Psoas muscle (tissue), 7 donors: ENCODE measurements at regions not wholly inside any gene's neighbourhood (a gene's known extent, or its start where the extent isn't known, plus 50 kb on each side); places are given as distances from the start of the nearest gene placed in this dataset.

Source experiments
- ATAC-seq, 4 donors: fragments of 200-7000 bp; cut with Tn5 transposase; one replicate each; pipeline ENCODE4 v1.9.1; 2020; ENCODE audit warnings: moderate library complexity in 3 of 4, mild to moderate bottlenecking in 2 of 4
- DNase-seq, 2 donors: peaks; one replicate each; pipeline ENCODE4 v3.0.0-alpha.2; 2020
- H3K27ac ChIP-seq: fragments of 200-600 bp; one replicate; pipeline ENCODE4 v1.8.0; 2022
- H3K27me3 ChIP-seq, 3 donors: fragments of 200-600 bp in 1 of 3; one replicate each; pipeline versions ENCODE4 v1.6.1 to v1.8.0; 2013 to 2022; ENCODE audit warnings: low read length in 2 of 3, mild to moderate bottlenecking in 2 of 3, moderate library complexity in 1 of 3; ENCODE audit not compliant: insufficient read depth in 3 of 3
- H3K36me3 ChIP-seq, 2 donors: fragments of 200-600 bp in 1 of 2; one replicate each; pipeline versions ENCODE4 v1.6.1 to v1.8.0; 2013 to 2022; ENCODE audit warnings: low read depth in 1 of 2, mild to moderate bottlenecking in 1 of 2, moderate library complexity in 1 of 2; ENCODE audit not compliant: insufficient read depth in 1 of 2
- H3K4me1 ChIP-seq: fragments of 200-600 bp; one replicate; pipeline ENCODE4 v1.8.0; 2022
- H3K4me3 ChIP-seq: fragments of 200-600 bp; one replicate; pipeline ENCODE4 v1.8.0; 2022; ENCODE audit warnings: mild to moderate bottlenecking
- H3K9me3 ChIP-seq: fragments of 200-600 bp; one replicate; pipeline ENCODE4 v1.8.0; 2022
- WGBS, 3 donors: extraction: QIAGEN DNeasy Blood & Tissue Kit; methylation state at CpG; one replicate each; pipeline versions ENCODE4 v1.1.6 to v1.1.7; 2013; 5-methylcytosine and 5-hydroxymethylcytosine counted together
- intact Hi-C, 2 donors: fragments of 100-400 bp; cut with DNase I; formaldehyde crosslinking; loops; one replicate each; pipeline versions ENCODE4 v1.11.0 to v1.14.2; 2022
- TF ChIP-seq, protein P1 (sequence below): fragments of 200-600 bp; IDR thresholded peaks from one replicate; pipeline ENCODE4 v1.8.0; 2022; ENCODE audit warnings: antibody characterized with exemption
- donor health status: healthy with polysubstance abuse.
- donor health status: DM: no; HTN: no; CAD: no; lungs with moderate emphysema.
- donor health status: Bipolar disorder and iron deficiency.
- donor health status: healthy.
- donor health status: DM: yes; HTN: yes; CAD: no.
- donor health status: DM: no; HTN: no; CAD: no.
- donor health status: DM: yes; HTN: yes; CAD: no.

DNA sequence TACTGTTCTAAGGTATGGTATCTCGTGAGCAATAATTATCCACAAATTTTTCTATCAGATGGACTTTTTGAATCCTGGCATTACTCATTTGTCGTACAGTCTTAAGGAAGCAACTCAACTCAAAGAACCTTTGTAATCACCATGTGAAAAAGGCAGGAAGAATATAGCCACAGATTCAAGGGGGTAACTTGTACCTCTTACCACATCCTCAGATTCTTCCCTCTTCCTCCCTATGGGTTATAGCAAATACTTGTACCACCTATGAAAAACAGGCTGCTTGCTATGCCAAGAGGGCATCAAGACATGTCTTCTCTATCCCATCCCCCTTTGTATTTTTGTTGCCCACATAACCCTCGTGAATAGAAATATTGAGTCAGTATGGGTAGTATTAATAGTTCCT is 616.6 kb upstream of the USP24 start:
- intact Hi-C loops, result no loop called here
- Histone ChIP-seq H3K9me3 (no peaks in the 10 kb centered on the region), H3K27ac (no peak overlapping the region), H3K27me3 (no peaks in the 10 kb centered on the region), H3K4me3 (no peak overlapping the region), H3K4me1 (no peaks in the 10 kb centered on the region), H3K36me3 (no peaks in the 10 kb centered on the region)
- 89 to 95% (median 93%) methylated on average over 3 of the region's 3 CpGs for WGBS, 3 donors
- DNase-seq, result no peak
- TF ChIP-seq, protein P1, sequence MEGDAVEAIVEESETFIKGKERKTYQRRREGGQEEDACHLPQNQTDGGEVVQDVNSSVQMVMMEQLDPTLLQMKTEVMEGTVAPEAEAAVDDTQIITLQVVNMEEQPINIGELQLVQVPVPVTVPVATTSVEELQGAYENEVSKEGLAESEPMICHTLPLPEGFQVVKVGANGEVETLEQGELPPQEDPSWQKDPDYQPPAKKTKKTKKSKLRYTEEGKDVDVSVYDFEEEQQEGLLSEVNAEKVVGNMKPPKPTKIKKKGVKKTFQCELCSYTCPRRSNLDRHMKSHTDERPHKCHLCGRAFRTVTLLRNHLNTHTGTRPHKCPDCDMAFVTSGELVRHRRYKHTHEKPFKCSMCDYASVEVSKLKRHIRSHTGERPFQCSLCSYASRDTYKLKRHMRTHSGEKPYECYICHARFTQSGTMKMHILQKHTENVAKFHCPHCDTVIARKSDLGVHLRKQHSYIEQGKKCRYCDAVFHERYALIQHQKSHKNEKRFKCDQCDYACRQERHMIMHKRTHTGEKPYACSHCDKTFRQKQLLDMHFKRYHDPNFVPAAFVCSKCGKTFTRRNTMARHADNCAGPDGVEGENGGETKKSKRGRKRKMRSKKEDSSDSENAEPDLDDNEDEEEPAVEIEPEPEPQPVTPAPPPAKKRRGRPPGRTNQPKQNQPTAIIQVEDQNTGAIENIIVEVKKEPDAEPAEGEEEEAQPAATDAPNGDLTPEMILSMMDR, result no peak
- no peak for ATAC-seq

DNA sequence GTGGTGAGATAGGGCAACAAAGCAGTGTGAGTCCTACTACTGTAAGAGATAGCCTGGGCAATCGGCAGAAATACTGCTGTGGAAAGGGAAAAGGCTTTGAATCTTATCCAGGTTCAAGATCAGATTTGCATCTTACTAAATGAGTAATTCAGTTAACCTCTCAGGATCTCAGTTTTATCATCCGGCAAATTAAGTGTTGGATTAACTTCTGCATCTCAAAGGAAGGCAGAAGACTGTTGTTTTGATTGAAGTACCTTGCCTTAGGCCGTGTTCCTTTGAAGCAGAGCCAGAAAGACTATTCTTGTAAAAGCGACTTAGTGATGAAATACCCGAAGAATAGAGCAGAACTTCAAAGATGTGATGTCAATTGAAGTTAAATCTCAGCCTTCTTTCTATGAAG is 612.9 kb upstream of the USP24 start:
- H3K27ac ChIP-seq, result no peak overlapping the region

DNA sequence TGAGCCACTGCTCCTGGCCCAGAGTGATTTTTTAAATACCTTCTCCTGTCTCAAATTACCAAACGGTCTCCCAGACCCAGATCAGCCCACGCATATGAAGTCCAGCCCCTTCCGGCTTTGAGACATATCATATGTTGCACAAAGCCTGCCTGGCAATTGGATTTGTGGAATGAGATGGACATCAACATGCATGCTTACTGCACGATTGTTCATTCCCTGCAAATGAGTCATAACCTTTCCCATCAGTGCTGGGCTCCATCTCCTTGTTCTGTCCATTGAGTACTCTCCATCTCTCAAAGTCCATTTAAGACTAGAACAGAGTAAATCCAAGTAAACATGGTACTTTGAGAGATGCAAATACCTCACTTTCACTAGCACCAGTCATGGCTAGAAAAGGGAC is 612.2 kb upstream of the USP24 start:
- Histone ChIP-seq H3K36me3 (no peaks in the 10 kb centered on the region), H3K9me3 (no peaks in the 10 kb centered on the region), H3K4me1 (peaks cover 3% of the 10 kb centered on the region), H3K27me3 (no peaks in the 10 kb centered on the region), H3K27ac (no peak overlapping the region), H3K4me3 (no peak overlapping the region)
- WGBS, 3 donors, result 37 to 46% (median 39%) methylated on average over 4 of the region's 4 CpGs
- TF ChIP-seq, protein P1, result no peak
- intact Hi-C loops, result no loop called here
- DNase-seq (peak in 1 of 2 donors; percentile 18), ATAC-seq (peak in 3 of 4 donors; percentile 19 to 36 (median 22))

More for the DNA sequence above, 612.9 kb upstream of the USP24 start:
- Histone ChIP-seq H3K4me1 (peaks cover 3% of the 10 kb centered on the region), H3K9me3 (no peaks in the 10 kb centered on the region), H3K4me3 (no peak overlapping the region), H3K27me3 (no peaks in the 10 kb centered on the region), H3K36me3 (no peaks in the 10 kb centered on the region)
- TF ChIP-seq, protein P1, result no peak
- intact Hi-C loops, result no loop called here
- ATAC-seq (no peak), DNase-seq (no peak)
- 82 to 93% (median 90%) methylated on average over 5 of the region's 5 CpGs for WGBS, 3 donors

DNA sequence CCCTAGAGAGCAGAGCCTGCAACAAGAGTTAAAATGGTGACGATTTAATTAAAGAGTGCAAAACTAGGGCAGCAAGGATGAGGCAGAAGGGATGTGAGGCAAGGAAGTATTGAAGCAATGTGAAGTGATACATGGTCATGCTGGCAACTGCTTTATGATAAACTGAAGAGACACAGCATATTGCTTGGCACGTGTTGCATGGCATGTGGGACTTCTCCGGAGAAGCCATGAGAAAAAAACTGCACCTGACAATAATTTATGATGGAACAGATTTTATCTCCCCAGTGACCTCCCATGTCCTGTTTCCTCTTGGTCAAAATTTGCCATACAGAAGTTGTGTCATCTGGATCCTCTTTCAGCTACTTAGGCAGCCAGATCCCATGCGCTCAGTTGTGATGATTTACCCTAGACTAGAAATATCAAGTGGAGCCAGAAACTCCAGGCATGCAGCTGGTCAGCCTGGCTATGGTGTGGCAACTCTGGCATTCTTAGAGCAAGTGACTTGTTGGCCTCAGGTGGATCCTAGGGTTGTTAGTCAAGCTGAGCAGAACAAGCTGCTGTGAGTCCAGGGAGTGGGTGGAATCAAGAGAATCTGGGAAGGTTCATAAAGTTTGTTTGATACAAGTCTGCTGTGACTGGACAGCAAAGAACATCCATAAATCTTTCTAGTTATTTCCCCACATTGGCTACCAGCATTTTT is 611.4 kb upstream of the USP24 start:
- H3K27me3 ChIP-seq, result no peaks in the 10 kb centered on the region
- peak overlapping the region; percentile 27 for H3K27ac ChIP-seq
- H3K36me3 ChIP-seq, result no peaks in the 10 kb centered on the region
- no peaks in the 10 kb centered on the region for H3K9me3 ChIP-seq
- ATAC-seq (peak; percentile 27 to 89 (median 32)), DNase-seq (no peak)
- H3K4me1 ChIP-seq, result peaks cover 3% of the 10 kb centered on the region
- WGBS, 3 donors, result 9 to 24% (median 21%) methylated on average over 4 of the region's 4 CpGs
- intact Hi-C loops, result no loop called here
- TF ChIP-seq, protein P1, result no peak
- no peak overlapping the region for H3K4me3 ChIP-seq

DNA sequence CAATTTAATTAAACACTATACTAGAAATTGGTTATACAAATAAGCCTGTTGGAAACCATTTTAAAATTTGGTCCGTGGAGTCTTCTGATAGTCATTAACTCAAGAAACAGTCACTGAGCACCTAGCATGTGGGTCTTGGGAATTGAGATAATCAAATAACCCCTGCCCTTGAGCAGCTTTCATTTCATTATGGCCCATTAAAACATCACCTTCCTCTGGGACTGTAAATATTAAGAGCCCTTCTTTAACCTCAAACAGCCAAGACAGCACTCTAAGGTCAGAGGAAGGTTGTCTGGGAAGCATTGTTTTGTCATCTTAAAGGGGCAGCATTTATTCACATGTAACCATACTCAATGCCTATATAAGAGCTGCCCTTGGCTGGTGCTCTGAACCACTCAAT is 610.3 kb upstream of the USP24 start:
- TF ChIP-seq, protein P1, result no peak
- Histone ChIP-seq H3K27me3 (no peaks in the 10 kb centered on the region), H3K9me3 (no peaks in the 10 kb centered on the region), H3K27ac (no peak overlapping the region), H3K4me3 (no peak overlapping the region), H3K4me1 (peaks cover 3% of the 10 kb centered on the region), H3K36me3 (no peaks in the 10 kb centered on the region)
- DNase-seq (no peak), ATAC-seq (no peak)
- intact Hi-C loops, result no loop called here
- WGBS, 3 donors, result 70 to 76% (median 72%) methylated on average over 1 of the region's 1 CpG
